C4-2B (cell line): ENCODE measurements at regions not wholly inside any gene's neighbourhood (a gene's known extent, or its start where the extent isn't known, plus 50 kb on each side); places are given as distances from the start of the nearest gene placed in this dataset.

ENCODE experiments used
- ZFX ChIP-seq: fragments of 450-650 bp; IDR thresholded peaks from 2 replicates; pipeline ENCODE4 v1.6.1; 2017
- TF ChIP-seq, protein P1 (sequence below): fragments of 450-650 bp; conservative IDR thresholded peaks from 2 replicates; pipeline ENCODE4 v1.5.1; 2017; ENCODE audit warnings: mild to moderate bottlenecking

- TF ChIP-seq, protein P1, sequence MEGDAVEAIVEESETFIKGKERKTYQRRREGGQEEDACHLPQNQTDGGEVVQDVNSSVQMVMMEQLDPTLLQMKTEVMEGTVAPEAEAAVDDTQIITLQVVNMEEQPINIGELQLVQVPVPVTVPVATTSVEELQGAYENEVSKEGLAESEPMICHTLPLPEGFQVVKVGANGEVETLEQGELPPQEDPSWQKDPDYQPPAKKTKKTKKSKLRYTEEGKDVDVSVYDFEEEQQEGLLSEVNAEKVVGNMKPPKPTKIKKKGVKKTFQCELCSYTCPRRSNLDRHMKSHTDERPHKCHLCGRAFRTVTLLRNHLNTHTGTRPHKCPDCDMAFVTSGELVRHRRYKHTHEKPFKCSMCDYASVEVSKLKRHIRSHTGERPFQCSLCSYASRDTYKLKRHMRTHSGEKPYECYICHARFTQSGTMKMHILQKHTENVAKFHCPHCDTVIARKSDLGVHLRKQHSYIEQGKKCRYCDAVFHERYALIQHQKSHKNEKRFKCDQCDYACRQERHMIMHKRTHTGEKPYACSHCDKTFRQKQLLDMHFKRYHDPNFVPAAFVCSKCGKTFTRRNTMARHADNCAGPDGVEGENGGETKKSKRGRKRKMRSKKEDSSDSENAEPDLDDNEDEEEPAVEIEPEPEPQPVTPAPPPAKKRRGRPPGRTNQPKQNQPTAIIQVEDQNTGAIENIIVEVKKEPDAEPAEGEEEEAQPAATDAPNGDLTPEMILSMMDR = no peak
- no peak for TF ChIP-seq ZFX
Observed at GRCh38 chr4:54445866-54446265, 211.9 kb upstream of the KIT start.
